ENCODE measurements at regions not wholly inside any gene's neighbourhood (a gene's known extent, or its start where the extent isn't known, plus 50 kb on each side); places are given as distances from the start of the nearest gene placed in this dataset.

DNA sequence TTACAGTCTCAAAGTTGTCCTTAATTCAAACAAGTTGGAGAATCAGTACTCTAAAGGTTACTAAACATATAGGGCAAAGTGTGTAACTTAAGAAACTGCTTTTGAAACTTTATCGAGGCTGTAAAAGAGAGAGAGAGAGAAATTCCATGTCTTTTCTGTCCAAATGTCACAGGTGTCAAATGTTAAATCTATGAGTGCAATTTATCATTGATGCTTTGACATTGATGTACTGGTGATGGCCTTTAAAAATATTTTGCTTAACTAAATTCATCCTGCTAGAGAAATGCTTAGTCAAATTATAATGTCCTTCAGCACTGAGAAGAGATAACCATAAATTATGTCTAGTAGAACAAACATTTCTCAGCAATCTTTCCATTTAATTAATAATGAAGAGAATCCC, 1602.1 kb upstream of the TMEFF2 start:
- Histone ChIP-seq H3K4me3 (no peak overlapping the region), H3K4me2 (no peak overlapping the region), H3K9me3 (ENCODE audit: insufficient read depth, low read depth) (no peaks in the 10 kb centered on the region), H3K36me3 (ENCODE audit: low read depth) (no peaks in the 10 kb centered on the region), H3K27ac (no peak overlapping the region), H3F3A (ENCODE audit: insufficient read depth, low read depth) (no peaks in the 10 kb centered on the region), H2AFZ (no peak overlapping the region), H3K27me3 (ENCODE audit: insufficient read depth, low read depth) (no peaks in the 10 kb centered on the region), H3K9me2 (ENCODE audit: insufficient read depth) (no peaks in the 10 kb centered on the region), H4K20me1 (ENCODE audit: insufficient read depth) (no peaks in the 10 kb centered on the region), H3K4me1 (replicated peaks; ENCODE audit: insufficient read depth) (no peaks in the 10 kb centered on the region), H3K79me2 (ENCODE audit: low read depth) (no peaks in the 10 kb centered on the region)
- ChIA-PET POLR2A (ENCODE audit: unreplicated experiment) (no interaction called here), CTCF (no interaction called here)
- no TSS peak for BruUV-seq (replicated peaks)
- no peak for DNase-seq
- intact Hi-C loops (cut with micrococcal nuclease; ENCODE audit: unreplicated experiment), result no loop called here
- TF ChIP-seq, protein P1, sequence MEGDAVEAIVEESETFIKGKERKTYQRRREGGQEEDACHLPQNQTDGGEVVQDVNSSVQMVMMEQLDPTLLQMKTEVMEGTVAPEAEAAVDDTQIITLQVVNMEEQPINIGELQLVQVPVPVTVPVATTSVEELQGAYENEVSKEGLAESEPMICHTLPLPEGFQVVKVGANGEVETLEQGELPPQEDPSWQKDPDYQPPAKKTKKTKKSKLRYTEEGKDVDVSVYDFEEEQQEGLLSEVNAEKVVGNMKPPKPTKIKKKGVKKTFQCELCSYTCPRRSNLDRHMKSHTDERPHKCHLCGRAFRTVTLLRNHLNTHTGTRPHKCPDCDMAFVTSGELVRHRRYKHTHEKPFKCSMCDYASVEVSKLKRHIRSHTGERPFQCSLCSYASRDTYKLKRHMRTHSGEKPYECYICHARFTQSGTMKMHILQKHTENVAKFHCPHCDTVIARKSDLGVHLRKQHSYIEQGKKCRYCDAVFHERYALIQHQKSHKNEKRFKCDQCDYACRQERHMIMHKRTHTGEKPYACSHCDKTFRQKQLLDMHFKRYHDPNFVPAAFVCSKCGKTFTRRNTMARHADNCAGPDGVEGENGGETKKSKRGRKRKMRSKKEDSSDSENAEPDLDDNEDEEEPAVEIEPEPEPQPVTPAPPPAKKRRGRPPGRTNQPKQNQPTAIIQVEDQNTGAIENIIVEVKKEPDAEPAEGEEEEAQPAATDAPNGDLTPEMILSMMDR (conservative IDR thresholded peaks at IDR 0.05), result no peak
- TF ChIP-seq EZH2 (IDR thresholded peaks at IDR 0.05; ENCODE audit: low read depth), result no peak

DNA sequence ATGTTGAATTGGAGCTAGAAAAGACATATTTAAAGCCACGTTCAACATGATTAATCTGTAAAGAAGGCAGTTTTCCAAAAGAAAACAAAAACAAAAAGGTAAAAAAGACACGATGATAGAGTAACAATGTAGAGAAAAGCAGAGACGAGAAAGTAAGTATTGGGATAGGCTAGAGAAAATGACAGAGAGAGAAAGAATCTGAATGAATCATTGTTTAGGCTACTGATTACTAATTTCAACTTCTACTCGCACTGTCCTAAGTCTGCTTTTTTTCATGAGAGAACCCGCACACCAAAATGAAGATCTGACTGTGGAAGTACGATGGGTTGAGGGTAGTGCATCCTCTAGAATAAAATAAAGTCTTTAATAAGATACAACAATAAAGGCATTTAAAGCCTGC, 1599.2 kb upstream of the TMEFF2 start:
- intact Hi-C loops (cut with micrococcal nuclease; ENCODE audit: unreplicated experiment), result no loop called here
- no peaks in the 10 kb centered on the region for H3K9me3 ChIP-seq (ENCODE audit: insufficient read depth, low read depth)
- H3K27ac ChIP-seq, result no peak overlapping the region
- H3K4me3 ChIP-seq, result no peak overlapping the region
- no TSS peak for BruUV-seq (replicated peaks)
- ChIA-PET CTCF (no interaction called here), POLR2A (ENCODE audit: unreplicated experiment) (no interaction called here)
- no peak for DNase-seq
- H2AFZ ChIP-seq, result no peak overlapping the region
- no peaks in the 10 kb centered on the region for H3K79me2 ChIP-seq (ENCODE audit: low read depth)
- no peak overlapping the region for H3K4me2 ChIP-seq
- H3K27me3 ChIP-seq (ENCODE audit: insufficient read depth, low read depth), result no peaks in the 10 kb centered on the region
- H3K9me2 ChIP-seq (ENCODE audit: insufficient read depth), result no peaks in the 10 kb centered on the region
- no peaks in the 10 kb centered on the region for H3K4me1 ChIP-seq (replicated peaks; ENCODE audit: insufficient read depth)
- H4K20me1 ChIP-seq (ENCODE audit: insufficient read depth), result no peaks in the 10 kb centered on the region
- no peaks in the 10 kb centered on the region for H3K36me3 ChIP-seq (ENCODE audit: low read depth)
- TF ChIP-seq EZH2 (IDR thresholded peaks at IDR 0.05; ENCODE audit: low read depth), result no peak
- H3F3A ChIP-seq (ENCODE audit: insufficient read depth, low read depth), result no peaks in the 10 kb centered on the region

DNA sequence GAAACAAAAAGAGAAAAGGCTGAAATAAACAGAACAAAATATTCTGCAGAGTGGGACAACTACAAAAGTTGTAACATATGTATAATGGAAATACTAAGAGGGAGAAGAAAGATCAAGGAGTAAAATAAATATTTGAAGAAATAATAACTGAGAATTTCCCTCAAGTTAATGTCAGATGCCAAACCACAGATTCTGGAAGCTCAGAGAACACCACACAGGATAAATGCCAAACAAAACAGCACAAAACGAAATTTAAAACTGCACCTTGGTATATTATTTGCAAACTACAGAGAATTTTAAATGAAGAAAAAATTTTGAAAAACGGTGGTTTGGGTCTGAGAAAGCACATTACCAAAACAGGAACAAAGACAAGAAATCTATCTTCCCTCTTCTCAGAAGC, 1588.9 kb upstream of the TMEFF2 start:
- no peaks in the 10 kb centered on the region for H3K27me3 ChIP-seq (ENCODE audit: insufficient read depth, low read depth)
- CTCF ChIA-PET, result no interaction called here
- H3K9me3 ChIP-seq (ENCODE audit: insufficient read depth, low read depth), result no peaks in the 10 kb centered on the region
- no peak for DNase-seq
- TF ChIP-seq EZH2 (IDR thresholded peaks at IDR 0.05; ENCODE audit: low read depth), result no peak
- TF ChIP-seq, protein P1 (conservative IDR thresholded peaks at IDR 0.05), result no peak
- BruUV-seq (replicated peaks), result no TSS peak
- POLR2A ChIA-PET (ENCODE audit: unreplicated experiment), result no interaction called here
- H4K20me1 ChIP-seq (ENCODE audit: insufficient read depth), result no peaks in the 10 kb centered on the region
- H3K36me3 ChIP-seq (ENCODE audit: low read depth), result no peaks in the 10 kb centered on the region
- no peaks in the 10 kb centered on the region for H3K79me2 ChIP-seq (ENCODE audit: low read depth)
- H3K4me1 ChIP-seq (replicated peaks; ENCODE audit: insufficient read depth), result no peaks in the 10 kb centered on the region
- intact Hi-C loops (cut with micrococcal nuclease; ENCODE audit: unreplicated experiment), result no loop called here
- H2AFZ ChIP-seq, result no peak overlapping the region
- no peak overlapping the region for H3K27ac ChIP-seq
- H3K4me3 ChIP-seq, result no peak overlapping the region
- H3K4me2 ChIP-seq, result no peak overlapping the region
- no peaks in the 10 kb centered on the region for H3F3A ChIP-seq (ENCODE audit: insufficient read depth, low read depth)
- no peaks in the 10 kb centered on the region for H3K9me2 ChIP-seq (ENCODE audit: insufficient read depth)

DNA sequence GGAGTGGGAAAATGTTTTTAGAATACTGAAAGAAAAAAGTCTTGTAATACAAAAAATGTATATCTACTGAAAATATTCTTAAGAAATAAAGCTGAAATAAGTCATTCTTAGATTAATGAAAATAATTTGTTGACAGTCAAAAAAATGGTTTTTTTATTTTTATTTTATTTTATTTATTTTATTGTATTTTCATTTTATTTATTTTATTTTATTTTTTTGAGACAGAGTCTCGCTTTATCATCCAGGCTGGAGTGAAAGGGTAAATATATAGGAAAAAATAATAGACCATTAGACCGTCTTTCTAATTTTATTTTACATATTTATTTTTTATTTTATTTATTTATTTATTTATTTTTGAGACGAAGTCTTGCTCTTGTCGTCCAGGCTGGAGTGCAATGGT, 1583.6 kb upstream of the TMEFF2 start:
- H3K9me3 ChIP-seq (ENCODE audit: insufficient read depth, low read depth), result no peaks in the 10 kb centered on the region
- H3K27me3 ChIP-seq (ENCODE audit: insufficient read depth, low read depth), result no peaks in the 10 kb centered on the region
- no TSS peak for BruUV-seq (replicated peaks)
- no peaks in the 10 kb centered on the region for H3K79me2 ChIP-seq (ENCODE audit: low read depth)
- TF ChIP-seq EZH2 (IDR thresholded peaks at IDR 0.05; ENCODE audit: low read depth), result no peak
- TF ChIP-seq, protein P1 (conservative IDR thresholded peaks at IDR 0.05), result no peak
- no peak overlapping the region for H3K27ac ChIP-seq
- no peaks in the 10 kb centered on the region; the same call in 1 of the 2 replicates for H3K9me2 ChIP-seq (ENCODE audit: insufficient read depth)
- H4K20me1 ChIP-seq (ENCODE audit: insufficient read depth), result no peaks in the 10 kb centered on the region
- POLR2A ChIA-PET (ENCODE audit: unreplicated experiment), result no interaction called here
- no peak overlapping the region for H3K4me2 ChIP-seq
- H3K4me1 ChIP-seq (replicated peaks; ENCODE audit: insufficient read depth), result no peaks in the 10 kb centered on the region
- no peak overlapping the region for H2AFZ ChIP-seq
- no peaks in the 10 kb centered on the region for H3K36me3 ChIP-seq (ENCODE audit: low read depth)
- CTCF ChIA-PET, result no interaction called here
- no peak overlapping the region for H3K4me3 ChIP-seq
- no peak for DNase-seq
- no peaks in the 10 kb centered on the region for H3F3A ChIP-seq (ENCODE audit: insufficient read depth, low read depth)
- intact Hi-C loops (cut with micrococcal nuclease; ENCODE audit: unreplicated experiment), result no loop called here

Data from PC-9 (cell line).